ENCODE measurements at regions not wholly inside any gene's neighbourhood (a gene's known extent, or its start where the extent isn't known, plus 50 kb on each side); places are given as distances from the start of the nearest gene placed in this dataset.

- TF ChIP-seq CTCF (optimal IDR thresholded peaks at IDR 0.05 in 1 of 3, IDR thresholded peaks at IDR 0.05 in 1 of 3, conservative IDR thresholded peaks at IDR 0.05 in 1 of 3; ENCODE audit: extremely low read depth in 1 of 3, insufficient read depth in 2 of 3, low read length in 3 of 3) (no peak), EZH2 (IDR thresholded peaks at IDR 0.05; ENCODE audit: low read length) (no peak)
These were observed 566.8 kb downstream of the PDCD6IP start for GRCh38 chr3:34365231-34365630.

Measured in keratinocyte (primary cell).